ENCODE measurements at regions not wholly inside any gene's neighbourhood (a gene's known extent, or its start where the extent isn't known, plus 50 kb on each side); places are given as distances from the start of the nearest gene placed in this dataset.
"Not testable (repeated sequence)": the region's sequence is repeated elsewhere in the genome, so short reads cannot be mapped to it uniquely, and the experiment has no call there.

DNA sequence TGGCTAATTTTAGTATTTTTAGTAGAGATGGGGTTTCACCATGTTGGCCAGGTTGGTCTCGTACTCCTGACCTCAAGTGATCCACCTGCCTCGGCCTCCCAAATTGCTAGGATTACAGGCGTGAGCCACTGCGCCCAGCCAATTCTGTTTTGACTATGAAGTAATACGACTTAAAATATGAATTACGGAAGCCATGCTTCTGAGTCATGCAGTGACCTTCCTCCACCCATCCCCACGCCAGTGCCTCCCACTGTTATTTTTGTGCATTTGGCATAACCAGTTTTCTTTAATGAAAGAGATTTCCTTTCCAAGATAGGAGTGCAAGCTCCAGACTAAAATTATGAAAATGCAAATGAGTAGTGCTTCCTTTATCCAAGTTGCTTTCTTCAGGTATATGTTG, 101.0 kb upstream of the DAB2 start:
- TF ChIP-seq CTCF (conservative IDR thresholded peaks at IDR 0.05; ENCODE audit: low read length); EZH2phosphoT487 (IDR thresholded peaks at IDR 0.05; ENCODE audit: borderline replicate concordance): not testable (repeated sequence)

All from Loucy (cell line).